ENCODE measurements at regions not wholly inside any gene's neighbourhood (a gene's known extent, or its start where the extent isn't known, plus 50 kb on each side); places are given as distances from the start of the nearest gene placed in this dataset.

DNA sequence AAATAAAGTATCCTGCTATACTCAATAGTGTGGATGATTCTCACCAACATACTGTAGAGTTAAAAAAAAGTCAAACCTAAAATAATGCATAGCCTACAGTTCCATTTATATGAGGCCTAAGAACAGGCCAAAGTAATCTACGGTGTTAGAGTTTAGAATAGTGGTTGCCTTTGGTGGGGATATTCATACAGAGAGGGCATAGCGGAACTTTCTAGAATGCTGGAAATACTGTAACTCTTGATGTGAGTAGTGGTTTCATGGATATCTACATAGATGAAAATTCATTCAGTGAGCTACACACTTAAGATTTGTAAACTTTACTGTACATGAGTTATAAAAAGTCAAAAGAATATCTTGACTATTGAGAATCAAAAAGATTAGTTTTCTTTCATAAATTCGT lies 349.9 kb upstream of the NFE2L3 start:
- no peak for TF ChIP-seq ZNF274 (IDR thresholded peaks at IDR 0.05; ENCODE audit: low read depth, low read length)
- TF ChIP-seq YY1 (IDR thresholded peaks at IDR 0.05; ENCODE audit: insufficient read depth, insufficient read length): no peak

Data from NT2/D1 (cell line).